HCT116 (cell line): ENCODE measurements at regions not wholly inside any gene's neighbourhood (a gene's known extent, or its start where the extent isn't known, plus 50 kb on each side); places are given as distances from the start of the nearest gene placed in this dataset.

Source experiments
- ATAC-seq: fragments of 200-7000 bp; cut with Tn5 transposase; 2 replicates; pipeline ENCODE4 v1.9.1; 2020; ENCODE audit warnings: mild to moderate bottlenecking, moderate library complexity
- BruUV-seq: library from RNA; stranded (reverse); fragments of 400-500 nt; replicated peaks from 2 replicates; lab custom pipeline; 2021; lab: Mats Ljungman, UMichigan
- CTCF ChIA-PET: fragments of 300-600 bp; sonication (Branson Sonifier 250); formaldehyde crosslinking; loops from one replicate; lab custom pipeline; 2021; ENCODE audit warnings: antibody characterized with exemption; lab: Charles Lee
- POLR2A ChIA-PET: fragments of 300-600, 350-600 bp; sonication (Branson Sonifier 250); formaldehyde crosslinking; loops from one replicate; lab custom pipeline; 2021; ENCODE audit warnings: antibody characterized with exemption; lab: Charles Lee
- RAD21 ChIA-PET, 2 experiments: fragments of 300-600 bp; sonication (Branson Sonifier 250); formaldehyde crosslinking; loops; one replicate each; lab custom pipeline; 2023; ENCODE audit warnings: low total read pairs in 2 of 2; ENCODE audit not compliant: uncharacterized antibody in 2 of 2, unreplicated experiment in 2 of 2, low non-redundant PET in 1 of 2; lab: Charles Lee
- DNase-seq: peaks from one replicate; pipeline ENCODE4 v3.0.0-alpha.2; 2010; ENCODE audit warnings: low read depth, low spot score
- H2AFZ ChIP-seq: fragments of 200-600 bp; shearing (Covaris generic), sonication (generic); 2 replicates; pipeline ENCODE4 v1.6.1; 2017; ENCODE audit warnings: low read depth, mixed run types, mixed read lengths, antibody characterized with exemption, low read length; ENCODE audit not compliant: poor library complexity, severe bottlenecking
- H3K27ac ChIP-seq: 2 replicates; pipeline ENCODE4 v1.5.1; 2012; ENCODE audit warnings: low read depth, low read length
- H3K27me3 ChIP-seq: fragments of 200-600 bp; sonication (generic); 2 replicates; pipeline ENCODE4 v1.6.1; 2016; ENCODE audit warnings: mixed run types, low read length, mixed read lengths; ENCODE audit not compliant: insufficient read depth
- H3K36me3 ChIP-seq, 2 experiments: fragments of 200-500 bp in 1 of 2; fragments of 200-600 bp in 1 of 2; sonication (Bioruptor generic) in 1 of 2; sonication (generic) in 1 of 2; 2 replicates each; pipeline versions ENCODE4 v1.5.1 to v1.6.1; 2014 to 2016; ENCODE audit warnings: low read length in 2 of 2, inconsistent platforms in 1 of 2, mixed read lengths in 1 of 2, mixed run types in 1 of 2; ENCODE audit not compliant: insufficient read depth in 2 of 2, control insufficient read depth in 1 of 2
- H3K4me1 ChIP-seq, 2 experiments: fragments of 200-600 bp in 1 of 2; sonication (generic) in 1 of 2; 2 replicates each; pipeline versions ENCODE4 v1.5.1 to v1.6.1; 2012 to 2017; ENCODE audit warnings: low read length in 2 of 2, inconsistent platforms in 1 of 2, mild to moderate bottlenecking in 1 of 2, mixed read lengths in 1 of 2, mixed run types in 1 of 2, moderate library complexity in 1 of 2; ENCODE audit not compliant: insufficient read depth in 2 of 2, control insufficient read depth in 1 of 2
- H3K4me2 ChIP-seq: fragments of 200-600 bp; sonication (generic); 2 replicates; pipeline ENCODE4 v1.6.1; 2017; ENCODE audit warnings: mixed run types, low read length, mixed read lengths
- H3K4me3 ChIP-seq, 2 experiments: fragments of 200-600 bp in 1 of 2; sonication (generic) in 1 of 2; replicated peaks in 1 of 2; 2 replicates each; pipeline ENCODE4 v1.5.1; 2011 to 2016; ENCODE audit warnings: low read length in 2 of 2, control low read depth in 1 of 2, low read depth in 1 of 2, mild to moderate bottlenecking in 1 of 2, mixed read lengths in 1 of 2, mixed run types in 1 of 2
- H3K79me2 ChIP-seq: fragments of 200-600 bp; sonication (generic); 2 replicates; pipeline ENCODE4 v1.6.1; 2017; ENCODE audit warnings: mild to moderate bottlenecking, mixed run types, low read length, moderate library complexity, mixed read lengths; ENCODE audit not compliant: insufficient read depth
- H3K9ac ChIP-seq: fragments of 200-600 bp; sonication (generic); 2 replicates; pipeline ENCODE4 v1.6.1; 2016; ENCODE audit warnings: low read length, mixed read lengths
- H3K9me2 ChIP-seq: fragments of 200-600 bp; sonication (generic), shearing (Covaris generic); 2 replicates; pipeline ENCODE4 v1.6.1; 2017; ENCODE audit warnings: mixed run types, mild to moderate bottlenecking, moderate library complexity; ENCODE audit not compliant: insufficient read depth
- H3K9me3 ChIP-seq, 2 experiments: fragments of 200-500 bp in 1 of 2; fragments of 200-600 bp in 1 of 2; sonication (Bioruptor generic) in 1 of 2; sonication (generic) in 1 of 2; 2 replicates each; pipeline ENCODE4 v1.6.1; 2014 to 2017; ENCODE audit warnings: low read length in 2 of 2, mixed read lengths in 2 of 2, inconsistent platforms in 1 of 2, low read depth in 1 of 2, mild to moderate bottlenecking in 1 of 2, mixed run types in 1 of 2, moderate library complexity in 1 of 2; ENCODE audit not compliant: control insufficient read depth in 1 of 2, insufficient read depth in 1 of 2
- H4K20me1 ChIP-seq: fragments of 200-600 bp; sonication (generic), shearing (Covaris generic); 2 replicates; pipeline ENCODE4 v1.6.1; 2017; ENCODE audit warnings: mixed run types, mild to moderate bottlenecking, moderate library complexity; ENCODE audit not compliant: insufficient read depth
- CBX3 ChIP-seq: IDR thresholded peaks from 2 replicates; pipeline ENCODE4 v1.6.1; 2012; ENCODE audit warnings: low read depth
- EGR1 ChIP-seq: IDR thresholded peaks from 2 replicates; pipeline ENCODE4 v1.6.1; 2012; ENCODE audit warnings: low read depth
- ELF1 ChIP-seq: IDR thresholded peaks from 2 replicates; pipeline ENCODE4 v1.6.1; 2012; ENCODE audit warnings: low read depth, borderline replicate concordance
- EZH2 ChIP-seq: fragments of 200-600 bp; sonication (generic); IDR thresholded peaks from 2 replicates; pipeline ENCODE4 v1.6.1; 2017; ENCODE audit warnings: antibody characterized with exemption, mixed run types
- FOSL1 ChIP-seq: IDR thresholded peaks from 2 replicates; pipeline ENCODE4 v1.6.1; 2012; ENCODE audit warnings: low read depth
- POLR2A ChIP-seq: IDR thresholded peaks from 2 replicates; pipeline ENCODE4 v1.7.0; 2011; ENCODE audit warnings: borderline replicate concordance; ENCODE audit not compliant: insufficient read depth, insufficient read length; ENCODE audit errors: extremely low read depth
- POLR2AphosphoS5 ChIP-seq: IDR thresholded peaks from 2 replicates; pipeline ENCODE4 v1.6.1; 2011; ENCODE audit warnings: mild to moderate bottlenecking, low read depth, low read length, moderate library complexity
- RAD21 ChIP-seq: IDR thresholded peaks from 2 replicates; pipeline ENCODE4 v1.6.1; 2012; ENCODE audit warnings: low read depth, mild to moderate bottlenecking
- SIN3A ChIP-seq: IDR thresholded peaks from 2 replicates; pipeline ENCODE4 v1.6.1; 2012; ENCODE audit warnings: low read depth
- SP1 ChIP-seq: IDR thresholded peaks from 2 replicates; pipeline ENCODE4 v1.6.1; 2012; ENCODE audit warnings: low read depth
- SRF ChIP-seq: IDR thresholded peaks from 2 replicates; pipeline ENCODE4 v1.6.1; 2012; ENCODE audit warnings: low read depth
- TCF7L2 ChIP-seq: IDR thresholded peaks from 2 replicates; pipeline ENCODE4 v1.7.0; 2011; ENCODE audit warnings: borderline replicate concordance, inconsistent platforms; ENCODE audit not compliant: insufficient read depth, insufficient read length; ENCODE audit errors: extremely low read depth
- YY1 ChIP-seq: IDR thresholded peaks from 2 replicates; pipeline ENCODE4 v1.6.1; 2011; ENCODE audit warnings: low read length, low read depth, moderate library complexity, mild to moderate bottlenecking; ENCODE audit not compliant: insufficient replicate concordance; ENCODE audit errors: extremely low read depth
- ZFX ChIP-seq: fragments of 450-650 bp; IDR thresholded peaks from 2 replicates; pipeline ENCODE4 v1.6.1; 2017
- ZNF274 ChIP-seq: fragments of 200-500 bp; sonication (Bioruptor generic); IDR thresholded peaks from 2 replicates; pipeline ENCODE4 v1.6.1; 2014; ENCODE audit warnings: mild to moderate bottlenecking, low read depth, low read length, inconsistent platforms
- intact Hi-C: fragments of 100-400 bp; cut with micrococcal nuclease; formaldehyde crosslinking; loops from 2 replicates; pipeline ENCODE4 v1.10.0; 2022
- TF ChIP-seq, protein P1 (sequence below): IDR thresholded peaks from 2 replicates; pipeline ENCODE4 v1.6.1; 2011; ENCODE audit warnings: mild to moderate bottlenecking, low read length, moderate library complexity; ENCODE audit not compliant: insufficient replicate concordance; ENCODE audit errors: extremely low read depth
- TF ChIP-seq, protein P2 (sequence below): IDR thresholded peaks from 2 replicates; pipeline ENCODE4 v1.6.1; 2012
- TF ChIP-seq, protein P3 (sequence below): IDR thresholded peaks from 2 replicates; pipeline ENCODE4 v1.6.1; 2012
- TF ChIP-seq, protein P4 (sequence below): IDR thresholded peaks from 2 replicates; pipeline ENCODE4 v1.6.1; 2012; ENCODE audit warnings: low read depth
- TF ChIP-seq, protein P5 (sequence below), 3 experiments: fragments of 200-600 bp in 1 of 3; sonication (generic) in 1 of 3; IDR thresholded peaks in 2 of 3; conservative IDR thresholded peaks in 1 of 3; 2 replicates each; pipeline ENCODE4 v1.5.1; 2012 to 2017; ENCODE audit warnings: low read depth in 2 of 3, low read length in 2 of 3, antibody characterized with exemption in 1 of 3, borderline replicate concordance in 1 of 3, control low read depth in 1 of 3, mild to moderate bottlenecking in 1 of 3, mixed read lengths in 1 of 3, mixed run types in 1 of 3, moderate library complexity in 1 of 3; ENCODE audit not compliant: insufficient read depth in 1 of 3

DNA sequence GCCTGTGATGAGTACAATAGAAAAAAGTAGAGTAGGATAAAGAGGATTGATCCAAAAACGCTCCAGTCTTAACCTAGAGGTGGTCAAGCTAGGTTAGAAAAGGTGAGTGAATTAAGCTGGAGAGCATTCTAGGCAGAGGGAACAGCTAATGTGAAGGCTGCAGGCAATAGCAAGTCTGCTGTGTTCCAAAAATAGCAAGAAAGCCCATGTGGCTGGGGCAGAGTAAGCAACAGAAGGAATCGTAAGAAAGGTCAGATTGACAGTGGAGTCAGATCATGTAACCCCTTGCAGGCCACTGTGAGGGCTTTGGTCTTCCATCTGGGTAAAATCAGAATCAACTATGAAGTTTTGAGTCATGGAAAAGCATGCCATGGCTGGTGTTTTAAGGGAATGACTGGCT is 155.0 kb downstream of the OPN5 start:
- Histone ChIP-seq H3K4me3 (no peak overlapping the region), H2AFZ (no peak overlapping the region), H3K9me2 (no peaks in the 10 kb centered on the region), H3K9ac (no peak overlapping the region), H3K9me3 (no peaks in the 10 kb centered on the region), H3K27ac (no peak overlapping the region), H3K27me3 (no peaks in the 10 kb centered on the region), H3K79me2 (no peaks in the 10 kb centered on the region), H3K4me2 (no peak overlapping the region), H3K4me1 (no peaks in the 10 kb centered on the region), H4K20me1 (no peaks in the 10 kb centered on the region), H3K36me3 (no peaks in the 10 kb centered on the region)
- intact Hi-C loops = no loop called here
- no peak for ATAC-seq
- no peak for TF ChIP-seq RAD21
- no peak for TF ChIP-seq EZH2
- TF ChIP-seq, protein P1, sequence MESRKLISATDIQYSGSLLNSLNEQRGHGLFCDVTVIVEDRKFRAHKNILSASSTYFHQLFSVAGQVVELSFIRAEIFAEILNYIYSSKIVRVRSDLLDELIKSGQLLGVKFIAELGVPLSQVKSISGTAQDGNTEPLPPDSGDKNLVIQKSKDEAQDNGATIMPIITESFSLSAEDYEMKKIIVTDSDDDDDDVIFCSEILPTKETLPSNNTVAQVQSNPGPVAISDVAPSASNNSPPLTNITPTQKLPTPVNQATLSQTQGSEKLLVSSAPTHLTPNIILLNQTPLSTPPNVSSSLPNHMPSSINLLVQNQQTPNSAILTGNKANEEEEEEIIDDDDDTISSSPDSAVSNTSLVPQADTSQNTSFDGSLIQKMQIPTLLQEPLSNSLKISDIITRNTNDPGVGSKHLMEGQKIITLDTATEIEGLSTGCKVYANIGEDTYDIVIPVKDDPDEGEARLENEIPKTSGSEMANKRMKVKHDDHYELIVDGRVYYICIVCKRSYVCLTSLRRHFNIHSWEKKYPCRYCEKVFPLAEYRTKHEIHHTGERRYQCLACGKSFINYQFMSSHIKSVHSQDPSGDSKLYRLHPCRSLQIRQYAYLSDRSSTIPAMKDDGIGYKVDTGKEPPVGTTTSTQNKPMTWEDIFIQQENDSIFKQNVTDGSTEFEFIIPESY = no peak
- TF ChIP-seq SIN3A = no peak
- TF ChIP-seq, protein P2, sequence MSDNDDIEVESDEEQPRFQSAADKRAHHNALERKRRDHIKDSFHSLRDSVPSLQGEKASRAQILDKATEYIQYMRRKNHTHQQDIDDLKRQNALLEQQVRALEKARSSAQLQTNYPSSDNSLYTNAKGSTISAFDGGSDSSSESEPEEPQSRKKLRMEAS = no peak
- no peak for TF ChIP-seq POLR2AphosphoS5
- TF ChIP-seq ZNF274 = no peak
- TF ChIP-seq EGR1 = no peak
- TF ChIP-seq, protein P3, sequence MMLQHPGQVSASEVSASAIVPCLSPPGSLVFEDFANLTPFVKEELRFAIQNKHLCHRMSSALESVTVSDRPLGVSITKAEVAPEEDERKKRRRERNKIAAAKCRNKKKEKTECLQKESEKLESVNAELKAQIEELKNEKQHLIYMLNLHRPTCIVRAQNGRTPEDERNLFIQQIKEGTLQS = no peak
- no peak for TF ChIP-seq CBX3
- TF ChIP-seq FOSL1 = no peak
- no peak for TF ChIP-seq ELF1
- TF ChIP-seq, protein P4, sequence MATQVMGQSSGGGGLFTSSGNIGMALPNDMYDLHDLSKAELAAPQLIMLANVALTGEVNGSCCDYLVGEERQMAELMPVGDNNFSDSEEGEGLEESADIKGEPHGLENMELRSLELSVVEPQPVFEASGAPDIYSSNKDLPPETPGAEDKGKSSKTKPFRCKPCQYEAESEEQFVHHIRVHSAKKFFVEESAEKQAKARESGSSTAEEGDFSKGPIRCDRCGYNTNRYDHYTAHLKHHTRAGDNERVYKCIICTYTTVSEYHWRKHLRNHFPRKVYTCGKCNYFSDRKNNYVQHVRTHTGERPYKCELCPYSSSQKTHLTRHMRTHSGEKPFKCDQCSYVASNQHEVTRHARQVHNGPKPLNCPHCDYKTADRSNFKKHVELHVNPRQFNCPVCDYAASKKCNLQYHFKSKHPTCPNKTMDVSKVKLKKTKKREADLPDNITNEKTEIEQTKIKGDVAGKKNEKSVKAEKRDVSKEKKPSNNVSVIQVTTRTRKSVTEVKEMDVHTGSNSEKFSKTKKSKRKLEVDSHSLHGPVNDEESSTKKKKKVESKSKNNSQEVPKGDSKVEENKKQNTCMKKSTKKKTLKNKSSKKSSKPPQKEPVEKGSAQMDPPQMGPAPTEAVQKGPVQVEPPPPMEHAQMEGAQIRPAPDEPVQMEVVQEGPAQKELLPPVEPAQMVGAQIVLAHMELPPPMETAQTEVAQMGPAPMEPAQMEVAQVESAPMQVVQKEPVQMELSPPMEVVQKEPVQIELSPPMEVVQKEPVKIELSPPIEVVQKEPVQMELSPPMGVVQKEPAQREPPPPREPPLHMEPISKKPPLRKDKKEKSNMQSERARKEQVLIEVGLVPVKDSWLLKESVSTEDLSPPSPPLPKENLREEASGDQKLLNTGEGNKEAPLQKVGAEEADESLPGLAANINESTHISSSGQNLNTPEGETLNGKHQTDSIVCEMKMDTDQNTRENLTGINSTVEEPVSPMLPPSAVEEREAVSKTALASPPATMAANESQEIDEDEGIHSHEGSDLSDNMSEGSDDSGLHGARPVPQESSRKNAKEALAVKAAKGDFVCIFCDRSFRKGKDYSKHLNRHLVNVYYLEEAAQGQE = no peak
- TF ChIP-seq, protein P5, sequence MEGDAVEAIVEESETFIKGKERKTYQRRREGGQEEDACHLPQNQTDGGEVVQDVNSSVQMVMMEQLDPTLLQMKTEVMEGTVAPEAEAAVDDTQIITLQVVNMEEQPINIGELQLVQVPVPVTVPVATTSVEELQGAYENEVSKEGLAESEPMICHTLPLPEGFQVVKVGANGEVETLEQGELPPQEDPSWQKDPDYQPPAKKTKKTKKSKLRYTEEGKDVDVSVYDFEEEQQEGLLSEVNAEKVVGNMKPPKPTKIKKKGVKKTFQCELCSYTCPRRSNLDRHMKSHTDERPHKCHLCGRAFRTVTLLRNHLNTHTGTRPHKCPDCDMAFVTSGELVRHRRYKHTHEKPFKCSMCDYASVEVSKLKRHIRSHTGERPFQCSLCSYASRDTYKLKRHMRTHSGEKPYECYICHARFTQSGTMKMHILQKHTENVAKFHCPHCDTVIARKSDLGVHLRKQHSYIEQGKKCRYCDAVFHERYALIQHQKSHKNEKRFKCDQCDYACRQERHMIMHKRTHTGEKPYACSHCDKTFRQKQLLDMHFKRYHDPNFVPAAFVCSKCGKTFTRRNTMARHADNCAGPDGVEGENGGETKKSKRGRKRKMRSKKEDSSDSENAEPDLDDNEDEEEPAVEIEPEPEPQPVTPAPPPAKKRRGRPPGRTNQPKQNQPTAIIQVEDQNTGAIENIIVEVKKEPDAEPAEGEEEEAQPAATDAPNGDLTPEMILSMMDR (IDR thresholded peaks at IDR 0.05 in 2 of 3, conservative IDR thresholded peaks at IDR 0.05 in 1 of 3; ENCODE audit: borderline replicate concordance in 1 of 3, insufficient read depth in 1 of 3, low read depth in 2 of 3, low read length in 2 of 3) = no peak
- TF ChIP-seq TCF7L2 = no peak
- no peak for TF ChIP-seq SRF
- no peak for TF ChIP-seq YY1
- no peak for TF ChIP-seq SP1
- TF ChIP-seq POLR2A = no peak
- no peak for TF ChIP-seq ZFX
- BruUV-seq = no TSS peak
- RAD21 ChIA-PET = no interaction called here
- CTCF ChIA-PET = no interaction called here
- POLR2A ChIA-PET = no interaction called here
- no peak for DNase-seq
